ENCODE measurements at regions not wholly inside any gene's neighbourhood (a gene's known extent, or its start where the extent isn't known, plus 50 kb on each side); places are given as distances from the start of the nearest gene placed in this dataset.
"Not testable (repeated sequence)": the region's sequence is repeated elsewhere in the genome, so short reads cannot be mapped to it uniquely, and the experiment has no call there.

- not testable (repeated sequence) for TF ChIP-seq POLR2A, CTCF (IDR thresholded peaks at IDR 0.05)
These were observed 294.7 kb upstream of the SGCG start for GRCh38 chr13:22886061-22886460.

Data from testis (tissue), 2 donors.